GM23248 (cell line): ENCODE measurements at regions not wholly inside any gene's neighbourhood (a gene's known extent, or its start where the extent isn't known, plus 50 kb on each side); places are given as distances from the start of the nearest gene placed in this dataset.

Source experiments
- EZH2 ChIP-seq: fragments of 200-600 bp; sonication (generic); IDR thresholded peaks from 2 replicates; pipeline ENCODE4 v1.6.1; 2018; ENCODE audit warnings: antibody characterized with exemption, mild to moderate bottlenecking; ENCODE audit not compliant: insufficient read depth, poor library complexity, severe bottlenecking
- EZH2phosphoT487 ChIP-seq: fragments of 200-600 bp; sonication (generic); IDR thresholded peaks from 2 replicates; pipeline ENCODE4 v1.6.1; 2018; ENCODE audit warnings: antibody characterized with exemption, moderate library complexity, mild to moderate bottlenecking, low read depth; ENCODE audit not compliant: insufficient read depth

- no peak for TF ChIP-seq EZH2
- no peak for TF ChIP-seq EZH2phosphoT487
Observed at GRCh38 chr5:96584712-96585111, 77.5 kb upstream of the CAST start.
